Esophagus squamous epithelium (tissue), 4 donors: ENCODE measurements at regions not wholly inside any gene's neighbourhood (a gene's known extent, or its start where the extent isn't known, plus 50 kb on each side); places are given as distances from the start of the nearest gene placed in this dataset.

ENCODE experiments used
- CTCF ChIP-seq, 6 experiments: fragments of 450-650 bp in 4 of 6; fragments of 200-600 bp in 2 of 6; sonication (generic) in 2 of 6; IDR thresholded peaks; one replicate each; pipeline ENCODE4 v1.5.1; 2016 to 2019; ENCODE audit warnings: antibody characterized with exemption in 6 of 6, mild to moderate bottlenecking in 4 of 6, moderate library complexity in 4 of 6
- POLR2A ChIP-seq, 4 donors: fragments of 450-650 bp; IDR thresholded peaks; one replicate each; pipeline ENCODE4 v1.6.1; 2017; ENCODE audit warnings: antibody characterized with exemption in 4 of 4, mild to moderate bottlenecking in 4 of 4, moderate library complexity in 3 of 4

DNA sequence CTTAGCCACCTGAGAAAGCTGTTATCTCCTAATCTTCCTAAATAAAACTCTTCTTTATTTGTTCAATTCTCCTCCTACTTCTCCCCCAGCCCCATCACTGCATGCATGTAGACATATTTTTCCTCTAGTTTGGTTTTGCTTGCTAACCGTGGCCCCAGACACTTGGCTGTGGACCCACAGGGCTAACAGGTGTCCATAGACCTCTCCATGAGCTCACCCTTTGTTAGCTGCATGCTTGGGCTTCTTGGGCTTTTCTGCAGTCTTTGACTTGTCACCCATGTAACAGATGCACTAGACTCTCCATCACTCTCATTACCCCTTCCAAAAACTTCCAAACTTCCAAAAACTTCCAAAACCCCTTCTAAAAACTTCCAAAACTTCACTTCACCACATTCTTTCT, 59.2 kb upstream of the PLEKHA5 start:
- TF ChIP-seq CTCF (IDR thresholded peaks at IDR 0.05) (no peak), POLR2A (IDR thresholded peaks at IDR 0.05) (no peak)
